GM19238 (cell line): ENCODE measurements at regions not wholly inside any gene's neighbourhood (a gene's known extent, or its start where the extent isn't known, plus 50 kb on each side); places are given as distances from the start of the nearest gene placed in this dataset.

Source experiments
- DNase-seq: peaks from one replicate; pipeline ENCODE4 v3.0.0; 2011; ENCODE audit warnings: low spot score; ENCODE audit not compliant: insufficient read length

GRCh38 chr11:79498667-79499066, 57.8 kb upstream of the TENM4 start:
- no peak for DNase-seq

- DNase-seq = peak; percentile 53
These were observed 52.8 kb upstream of the TENM4 start for GRCh38 chr11:79493555-79494171.

DNA sequence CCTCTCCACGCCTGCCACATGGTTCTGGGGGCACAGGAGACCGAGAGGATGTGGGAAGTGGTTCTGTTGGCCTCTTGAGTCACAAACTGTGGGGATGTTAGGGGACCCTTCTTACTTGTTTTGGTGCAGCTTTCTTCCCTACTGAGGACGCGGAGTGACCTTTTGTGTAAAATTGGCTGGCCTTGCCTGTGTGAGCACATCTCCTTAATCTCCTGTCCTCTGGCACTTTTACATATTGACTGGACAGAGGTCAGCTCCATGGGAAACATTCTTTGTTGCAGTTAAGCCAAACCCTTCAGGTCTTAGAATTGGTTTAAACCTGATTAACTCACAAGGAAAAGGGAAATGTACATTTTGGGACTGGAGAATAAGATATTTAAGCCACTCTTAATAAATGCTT, 51.2 kb upstream of the TENM4 start:
- DNase-seq = no peak
